ENCODE measurements at regions not wholly inside any gene's neighbourhood (a gene's known extent, or its start where the extent isn't known, plus 50 kb on each side); places are given as distances from the start of the nearest gene placed in this dataset.

DNA sequence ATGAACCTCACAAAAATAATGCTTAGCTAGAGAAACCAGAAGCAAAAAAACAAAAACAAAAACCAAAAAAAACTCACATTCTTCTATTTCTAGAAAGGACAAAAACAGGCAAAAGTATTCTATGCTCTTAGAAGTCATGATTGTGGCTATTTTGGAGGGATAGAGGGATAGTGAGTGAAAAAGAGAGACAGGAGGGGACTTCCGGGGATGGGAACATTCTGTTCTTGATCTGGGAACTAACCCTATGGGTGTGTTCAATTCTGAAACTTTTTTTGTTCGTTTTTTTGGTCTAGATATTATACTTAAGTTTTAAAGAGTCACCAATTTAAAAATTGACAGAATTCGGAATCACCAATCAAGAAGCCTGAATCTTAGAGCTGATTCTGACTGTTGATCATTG, 120.0 kb upstream of the TPM1 start:
- Histone ChIP-seq H3K4me3 (ENCODE audit: low read length in 2 of 2) (no peak overlapping the region), H3K27me3 (ENCODE audit: control insufficient read depth in 2 of 2, insufficient read depth in 2 of 2, low read length in 2 of 2) (no peaks in the 10 kb centered on the region), H3K27ac (ENCODE audit: low read depth in 2 of 2, low read length in 2 of 2) (no peak overlapping the region), H3K9ac (ENCODE audit: low read depth in 1 of 2, low read length in 2 of 2) (no peak overlapping the region), H3K4me1 (ENCODE audit: control insufficient read depth in 2 of 2, insufficient read depth in 2 of 2, low read length in 2 of 2) (no peaks in the 10 kb centered on the region), H3K9me3 (ENCODE audit: control insufficient read depth in 2 of 2, low read length in 2 of 2) (no peaks in the 10 kb centered on the region), H3K36me3 (ENCODE audit: control insufficient read depth in 2 of 2, insufficient read depth in 2 of 2, low read length in 2 of 2) (no peaks in the 10 kb centered on the region)

DNA sequence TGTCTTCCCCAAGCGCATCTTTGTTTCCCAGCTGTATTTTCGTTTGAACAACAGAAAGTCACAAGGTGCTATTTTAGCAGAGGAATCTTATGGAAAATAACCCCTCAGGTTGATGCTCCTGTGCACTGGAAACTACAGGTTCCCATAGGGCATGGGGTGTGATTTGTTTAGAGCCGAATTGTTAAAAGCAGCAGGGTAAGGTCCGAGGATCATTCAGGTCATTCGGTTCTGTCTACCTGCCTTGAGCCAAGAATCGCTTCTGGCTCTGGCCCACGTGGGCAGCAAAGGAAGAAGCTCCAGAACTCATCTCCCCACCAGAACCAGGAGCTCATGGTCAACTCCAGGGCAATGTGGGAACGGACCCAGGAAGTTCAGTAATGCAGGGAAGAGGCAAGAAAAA, 116.7 kb upstream of the TPM1 start:
- Histone ChIP-seq H3K9ac (ENCODE audit: low read depth in 1 of 2, low read length in 2 of 2) (no peak overlapping the region), H3K36me3 (ENCODE audit: control insufficient read depth in 2 of 2, insufficient read depth in 2 of 2, low read length in 2 of 2) (no peaks in the 10 kb centered on the region), H3K4me1 (ENCODE audit: control insufficient read depth in 2 of 2, insufficient read depth in 2 of 2, low read length in 2 of 2) (no peaks in the 10 kb centered on the region)

DNA sequence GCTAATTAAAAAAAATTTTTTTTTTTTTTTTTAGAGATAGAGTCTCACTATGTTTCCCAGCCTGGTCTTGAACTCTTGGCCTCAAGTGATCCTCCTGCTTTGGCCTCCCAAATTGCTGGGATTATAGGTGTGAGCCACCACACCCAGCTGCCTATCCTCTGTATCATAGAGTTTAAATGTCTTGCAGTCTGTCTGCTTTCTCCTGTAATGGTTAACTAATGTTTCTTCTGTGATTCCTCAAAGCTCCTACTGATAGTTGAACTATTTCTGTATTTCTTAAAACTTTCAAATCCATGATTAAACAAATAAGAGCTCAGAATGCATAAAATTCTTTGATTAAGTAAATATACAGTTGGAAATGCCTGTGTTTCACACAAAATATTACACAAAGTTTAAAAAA, 115.4 kb upstream of the TPM1 start:
- Histone ChIP-seq H3K27ac (ENCODE audit: low read depth in 2 of 2, low read length in 2 of 2) (no peak overlapping the region), H3K36me3 (ENCODE audit: control insufficient read depth in 2 of 2, insufficient read depth in 2 of 2, low read length in 2 of 2) (no peaks in the 10 kb centered on the region), H3K4me1 (ENCODE audit: control insufficient read depth in 2 of 2, insufficient read depth in 2 of 2, low read length in 2 of 2) (no peaks in the 10 kb centered on the region), H3K27me3 (ENCODE audit: control insufficient read depth in 2 of 2, insufficient read depth in 2 of 2, low read length in 2 of 2) (no peaks in the 10 kb centered on the region), H3K9me3 (ENCODE audit: control insufficient read depth in 2 of 2, low read length in 2 of 2) (no peaks in the 10 kb centered on the region), H3K4me3 (ENCODE audit: low read length in 2 of 2) (no peak overlapping the region), H3K9ac (ENCODE audit: low read depth in 1 of 2, low read length in 2 of 2) (no peak overlapping the region)

More for the DNA sequence above, 116.7 kb upstream of the TPM1 start:
- no peak overlapping the region for H3K4me3 ChIP-seq (ENCODE audit: low read length in 2 of 2)
- no peaks in the 10 kb centered on the region for H3K9me3 ChIP-seq (ENCODE audit: control insufficient read depth in 2 of 2, low read length in 2 of 2)
- no peaks in the 10 kb centered on the region for H3K27me3 ChIP-seq (ENCODE audit: control insufficient read depth in 2 of 2, insufficient read depth in 2 of 2, low read length in 2 of 2)
- H3K27ac ChIP-seq (ENCODE audit: low read depth in 2 of 2, low read length in 2 of 2), result no peak overlapping the region

DNA sequence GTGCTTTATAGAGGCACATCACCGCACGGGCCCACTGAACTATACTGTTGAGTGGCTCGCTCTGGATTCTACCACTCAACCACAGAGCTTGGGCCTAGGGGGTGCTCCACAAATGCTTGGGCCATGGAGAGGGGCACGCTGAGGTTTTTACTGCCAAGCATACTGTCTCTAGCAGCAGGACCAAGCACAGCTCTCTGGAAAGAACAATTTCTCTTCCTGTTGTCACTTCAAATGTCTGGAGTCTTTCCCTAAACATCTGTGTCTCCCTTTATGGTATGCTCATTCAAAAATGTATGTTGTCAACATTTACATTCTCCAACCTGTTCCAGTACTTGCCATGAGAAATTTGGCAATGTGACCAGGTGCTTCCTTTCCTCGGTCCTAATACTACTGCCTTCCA, 114.7 kb upstream of the TPM1 start:
- no peaks in the 10 kb centered on the region for H3K9me3 ChIP-seq (ENCODE audit: control insufficient read depth in 2 of 2, low read length in 2 of 2)
- no peak overlapping the region for H3K9ac ChIP-seq (ENCODE audit: low read depth in 1 of 2, low read length in 2 of 2)
- H3K27ac ChIP-seq (ENCODE audit: low read depth in 2 of 2, low read length in 2 of 2), result no peak overlapping the region
- no peak overlapping the region for H3K4me3 ChIP-seq (ENCODE audit: low read length in 2 of 2)
- H3K36me3 ChIP-seq (ENCODE audit: control insufficient read depth in 2 of 2, insufficient read depth in 2 of 2, low read length in 2 of 2), result no peaks in the 10 kb centered on the region
- no peaks in the 10 kb centered on the region for H3K27me3 ChIP-seq (ENCODE audit: control insufficient read depth in 2 of 2, insufficient read depth in 2 of 2, low read length in 2 of 2)
- no peaks in the 10 kb centered on the region for H3K4me1 ChIP-seq (ENCODE audit: control insufficient read depth in 2 of 2, insufficient read depth in 2 of 2, low read length in 2 of 2)

DNA sequence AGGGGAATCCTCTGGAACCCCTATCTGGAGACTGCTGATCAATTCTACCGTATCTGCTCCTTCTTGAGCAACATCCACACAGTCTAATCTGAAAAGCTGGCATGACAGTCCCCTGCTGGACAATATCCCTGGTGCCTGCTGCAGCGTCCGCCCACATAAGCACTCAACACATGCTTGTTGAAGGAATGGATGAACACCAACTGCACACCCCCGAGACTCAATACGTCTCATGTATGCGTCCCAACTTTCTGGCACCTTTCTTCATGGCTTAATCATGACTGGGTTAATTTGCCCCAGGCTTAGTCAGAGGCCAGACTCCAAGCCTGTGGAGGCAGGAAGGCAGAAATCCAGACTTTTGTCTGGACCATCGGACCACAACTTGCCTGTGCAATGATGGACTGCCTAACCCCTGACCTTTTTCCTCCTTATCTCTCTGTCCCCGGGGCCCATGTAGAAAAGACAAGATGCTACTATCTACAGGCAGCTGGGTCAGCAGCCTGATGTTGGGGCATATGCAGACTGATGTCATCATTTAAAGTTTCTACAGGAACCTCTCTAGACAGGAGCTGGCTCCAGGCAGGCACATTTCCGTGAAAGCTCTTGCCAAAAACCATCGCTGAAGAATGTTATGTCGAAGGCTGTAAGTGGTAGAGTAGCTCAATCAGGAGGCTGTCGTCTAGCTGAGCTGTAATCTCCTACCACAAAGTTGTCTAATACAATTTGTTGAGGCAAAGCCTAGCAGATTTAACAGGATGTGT, 114.1 kb upstream of the TPM1 start:
- H3K4me1 ChIP-seq (ENCODE audit: control insufficient read depth in 2 of 2, insufficient read depth in 2 of 2, low read length in 2 of 2), result no peaks in the 10 kb centered on the region
- H3K4me3 ChIP-seq (ENCODE audit: low read length in 2 of 2), result no peak overlapping the region
- H3K27ac ChIP-seq (ENCODE audit: low read depth in 2 of 2, low read length in 2 of 2), result no peak overlapping the region
- no peaks in the 10 kb centered on the region for H3K27me3 ChIP-seq (ENCODE audit: control insufficient read depth in 2 of 2, insufficient read depth in 2 of 2, low read length in 2 of 2)
- H3K9ac ChIP-seq (ENCODE audit: low read depth in 1 of 2, low read length in 2 of 2), result no peak overlapping the region
- H3K9me3 ChIP-seq (ENCODE audit: control insufficient read depth in 2 of 2, low read length in 2 of 2), result no peaks in the 10 kb centered on the region
- no peaks in the 10 kb centered on the region for H3K36me3 ChIP-seq (ENCODE audit: control insufficient read depth in 2 of 2, insufficient read depth in 2 of 2, low read length in 2 of 2)

DNA sequence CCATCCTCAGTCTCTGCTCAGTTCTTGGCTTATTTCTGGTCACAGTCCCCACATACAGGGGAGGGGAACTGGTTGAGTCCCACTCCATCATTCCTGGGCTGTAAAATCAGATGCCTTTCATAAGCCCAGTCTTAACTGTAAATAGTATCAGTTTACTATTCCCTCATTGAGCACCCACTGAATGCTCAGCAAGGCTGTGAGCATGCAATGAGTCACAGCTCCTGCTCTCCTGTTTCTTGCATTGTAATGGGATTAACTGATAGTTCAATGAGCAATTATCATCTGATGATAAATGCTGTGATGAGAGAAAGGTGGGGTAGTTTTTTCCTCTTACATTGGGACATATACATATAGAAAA, 113.6 kb upstream of the TPM1 start:
- Histone ChIP-seq H3K27ac (ENCODE audit: low read depth in 2 of 2, low read length in 2 of 2) (no peak overlapping the region), H3K9ac (ENCODE audit: low read depth in 1 of 2, low read length in 2 of 2) (no peak overlapping the region), H3K4me3 (ENCODE audit: low read length in 2 of 2) (no peak overlapping the region), H3K4me1 (ENCODE audit: control insufficient read depth in 2 of 2, insufficient read depth in 2 of 2, low read length in 2 of 2) (no peaks in the 10 kb centered on the region), H3K27me3 (ENCODE audit: control insufficient read depth in 2 of 2, insufficient read depth in 2 of 2, low read length in 2 of 2) (no peaks in the 10 kb centered on the region), H3K9me3 (ENCODE audit: control insufficient read depth in 2 of 2, low read length in 2 of 2) (no peaks in the 10 kb centered on the region), H3K36me3 (ENCODE audit: control insufficient read depth in 2 of 2, insufficient read depth in 2 of 2, low read length in 2 of 2) (no peaks in the 10 kb centered on the region)

DNA sequence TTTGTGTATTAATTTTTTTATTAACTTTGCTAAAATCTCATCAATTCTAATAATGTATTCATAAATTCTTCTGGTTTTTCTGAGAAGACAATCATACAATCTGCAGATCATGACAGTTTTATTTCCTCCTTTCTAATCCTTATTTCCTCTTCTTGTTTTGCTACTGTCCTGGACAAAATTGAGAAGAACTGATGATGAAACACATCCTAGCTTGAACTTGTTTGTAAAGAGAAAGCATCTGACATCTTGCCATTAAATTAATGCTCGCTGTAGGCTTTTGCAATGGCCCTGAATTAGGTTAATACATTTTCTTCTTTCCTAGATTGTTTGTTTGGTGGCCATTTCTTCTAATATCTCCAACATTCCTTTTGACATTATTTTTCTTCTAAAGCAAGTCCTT, 110.9 kb upstream of the TPM1 start:
- Histone ChIP-seq H3K36me3 (ENCODE audit: control insufficient read depth in 2 of 2, insufficient read depth in 2 of 2, low read length in 2 of 2) (no peaks in the 10 kb centered on the region), H3K27ac (ENCODE audit: low read depth in 2 of 2, low read length in 2 of 2) (no peak overlapping the region), H3K4me3 (ENCODE audit: low read length in 2 of 2) (no peak overlapping the region), H3K9me3 (ENCODE audit: control insufficient read depth in 2 of 2, low read length in 2 of 2) (no peaks in the 10 kb centered on the region), H3K9ac (ENCODE audit: low read depth in 1 of 2, low read length in 2 of 2) (no peak overlapping the region), H3K27me3 (ENCODE audit: control insufficient read depth in 2 of 2, insufficient read depth in 2 of 2, low read length in 2 of 2) (no peaks in the 10 kb centered on the region), H3K4me1 (ENCODE audit: control insufficient read depth in 2 of 2, insufficient read depth in 2 of 2, low read length in 2 of 2) (no peaks in the 10 kb centered on the region)

DNA sequence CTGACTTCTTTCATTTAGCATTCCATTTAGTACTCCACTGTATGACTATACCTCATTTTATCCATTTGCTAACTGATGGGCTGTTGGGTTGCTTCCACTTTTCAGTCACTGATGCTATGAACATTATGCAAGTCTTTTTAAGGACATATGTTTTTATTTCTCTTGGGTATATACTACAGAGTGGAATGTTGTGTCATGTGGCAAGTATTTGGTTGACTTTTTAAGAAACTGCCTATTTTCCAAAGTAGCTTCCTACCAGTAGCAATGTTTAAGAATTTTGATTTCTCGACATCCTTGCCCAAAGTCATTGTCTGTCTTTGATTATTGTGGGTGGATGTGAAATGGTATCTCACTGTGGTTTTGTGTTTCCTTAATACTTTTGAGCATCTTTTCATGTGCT, 110.1 kb upstream of the TPM1 start:
- Histone ChIP-seq H3K27ac (ENCODE audit: low read depth in 2 of 2, low read length in 2 of 2) (no peak overlapping the region), H3K36me3 (ENCODE audit: control insufficient read depth in 2 of 2, insufficient read depth in 2 of 2, low read length in 2 of 2) (no peaks in the 10 kb centered on the region), H3K9me3 (ENCODE audit: control insufficient read depth in 2 of 2, low read length in 2 of 2) (no peaks in the 10 kb centered on the region), H3K27me3 (ENCODE audit: control insufficient read depth in 2 of 2, insufficient read depth in 2 of 2, low read length in 2 of 2) (no peaks in the 10 kb centered on the region), H3K4me3 (ENCODE audit: low read length in 2 of 2) (no peak overlapping the region), H3K9ac (ENCODE audit: low read depth in 1 of 2, low read length in 2 of 2) (no peak overlapping the region), H3K4me1 (ENCODE audit: control insufficient read depth in 2 of 2, insufficient read depth in 2 of 2, low read length in 2 of 2) (no peaks in the 10 kb centered on the region)

DNA sequence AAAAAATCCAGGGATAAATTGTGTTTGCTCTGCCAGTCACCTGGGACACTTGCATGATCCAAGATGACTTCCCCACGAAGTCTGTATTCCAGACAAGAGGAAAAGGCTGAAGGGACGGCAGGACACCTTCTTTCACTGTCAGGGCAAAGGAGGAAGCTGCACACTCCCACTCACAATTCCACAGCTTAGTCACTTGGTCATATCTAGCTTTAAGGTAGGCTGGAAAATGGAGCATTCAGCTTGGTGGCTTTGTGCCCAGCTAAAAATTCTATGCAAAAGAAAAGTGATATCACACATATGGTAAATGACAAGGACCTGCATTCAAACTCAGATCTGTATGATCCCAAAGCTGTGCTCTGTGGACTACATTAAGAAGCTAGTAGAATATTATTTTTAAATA, 109.2 kb upstream of the TPM1 start:
- no peak overlapping the region for H3K4me3 ChIP-seq (ENCODE audit: low read length in 2 of 2)
- no peaks in the 10 kb centered on the region for H3K4me1 ChIP-seq (ENCODE audit: control insufficient read depth in 2 of 2, insufficient read depth in 2 of 2, low read length in 2 of 2)
- no peak overlapping the region for H3K9ac ChIP-seq (ENCODE audit: low read depth in 1 of 2, low read length in 2 of 2)
- H3K27me3 ChIP-seq (ENCODE audit: control insufficient read depth in 2 of 2, insufficient read depth in 2 of 2, low read length in 2 of 2), result no peaks in the 10 kb centered on the region
- no peak overlapping the region for H3K27ac ChIP-seq (ENCODE audit: low read depth in 2 of 2, low read length in 2 of 2)
- H3K36me3 ChIP-seq (ENCODE audit: control insufficient read depth in 2 of 2, insufficient read depth in 2 of 2, low read length in 2 of 2), result no peaks in the 10 kb centered on the region
- H3K9me3 ChIP-seq (ENCODE audit: control insufficient read depth in 2 of 2, low read length in 2 of 2), result no peaks in the 10 kb centered on the region

DNA sequence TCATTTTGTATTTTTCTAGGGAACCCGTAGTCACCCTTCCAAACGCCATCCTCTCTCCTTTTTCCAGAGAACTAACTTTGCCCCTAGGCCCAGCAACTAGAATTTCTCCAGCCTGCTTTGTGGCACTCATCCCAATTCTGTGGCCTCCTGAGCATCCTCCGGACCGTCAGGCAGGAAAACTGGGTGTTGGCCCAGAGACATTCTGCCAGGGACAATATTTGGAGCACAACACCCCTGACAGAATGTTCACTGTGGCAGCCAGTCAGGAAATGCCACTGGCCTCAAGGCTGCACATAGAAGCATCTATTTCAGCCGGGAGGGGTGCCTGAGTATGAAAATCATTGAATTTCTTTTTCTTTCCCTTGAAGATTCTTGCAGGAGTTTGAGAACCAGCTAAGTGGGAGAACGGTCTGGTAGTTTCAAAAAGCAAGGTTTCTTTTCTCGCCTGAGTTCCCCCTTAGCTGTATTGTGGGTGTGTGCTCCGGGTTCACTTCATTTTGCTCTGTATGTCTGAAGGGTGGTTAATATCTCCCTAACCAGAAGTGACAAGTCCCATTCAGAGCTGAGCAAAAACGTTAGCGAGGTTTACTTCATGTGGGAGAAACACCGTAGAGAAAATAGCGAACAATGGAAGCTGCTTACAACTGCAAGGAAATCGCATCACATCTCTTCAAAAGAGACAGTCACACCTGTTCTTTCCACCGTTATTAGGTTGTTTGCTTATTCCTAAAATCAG, 108.1 kb upstream of the TPM1 start:
- Histone ChIP-seq H3K4me1 (ENCODE audit: control insufficient read depth in 2 of 2, insufficient read depth in 2 of 2, low read length in 2 of 2) (no peaks in the 10 kb centered on the region), H3K36me3 (ENCODE audit: control insufficient read depth in 2 of 2, insufficient read depth in 2 of 2, low read length in 2 of 2) (no peaks in the 10 kb centered on the region), H3K27ac (ENCODE audit: low read depth in 2 of 2, low read length in 2 of 2) (no peak overlapping the region), H3K9me3 (ENCODE audit: control insufficient read depth in 2 of 2, low read length in 2 of 2) (no peaks in the 10 kb centered on the region), H3K27me3 (ENCODE audit: control insufficient read depth in 2 of 2, insufficient read depth in 2 of 2, low read length in 2 of 2) (no peaks in the 10 kb centered on the region), H3K4me3 (ENCODE audit: low read length in 2 of 2) (no peak overlapping the region), H3K9ac (ENCODE audit: low read depth in 1 of 2, low read length in 2 of 2) (no peak overlapping the region)
